RWPE2 (cell line): ENCODE measurements at regions not wholly inside any gene's neighbourhood (a gene's known extent, or its start where the extent isn't known, plus 50 kb on each side); places are given as distances from the start of the nearest gene placed in this dataset.
"Not testable (repeated sequence)": the region's sequence is repeated elsewhere in the genome, so short reads cannot be mapped to it uniquely, and the experiment has no call there.

Experiments used
- ATAC-seq: fragments of 200-7000 bp; cut with Tn5 transposase; 3 replicates; pipeline ENCODE4 v1.9.1; 2021; ENCODE audit warnings: low read depth
- DNase-seq: peaks from one replicate; pipeline ENCODE4 v3.0.0-alpha.2; 2020; ENCODE audit warnings: low spot score
- H3K27ac ChIP-seq: fragments of 450-650 bp; 2 replicates; pipeline ENCODE4 v1.5.1; 2017; ENCODE audit warnings: mild to moderate bottlenecking; ENCODE audit not compliant: poor library complexity, severe bottlenecking
- H3K27me3 ChIP-seq: fragments of 250-450 bp; sonication (Bioruptor Pico); 2 replicates; pipeline ENCODE4 v1.5.1; 2021; ENCODE audit warnings: mild to moderate bottlenecking, moderate library complexity; ENCODE audit not compliant: insufficient read depth, poor library complexity, severe bottlenecking
- H3K36me3 ChIP-seq: fragments of 250-450 bp; sonication (Bioruptor Pico); 2 replicates; pipeline ENCODE4 v1.5.1; 2020; ENCODE audit warnings: low read depth, mild to moderate bottlenecking, moderate library complexity
- H3K4me1 ChIP-seq: fragments of 250-450 bp; sonication (Bioruptor Pico); 2 replicates; pipeline ENCODE4 v1.5.1; 2021; ENCODE audit warnings: mild to moderate bottlenecking, moderate library complexity; ENCODE audit not compliant: insufficient read depth, poor library complexity, severe bottlenecking
- H3K4me3 ChIP-seq: fragments of 250-450 bp; sonication (Bioruptor Pico); 2 replicates; pipeline ENCODE4 v1.5.1; 2021; ENCODE audit warnings: mild to moderate bottlenecking, moderate library complexity; ENCODE audit not compliant: severe bottlenecking
- H3K9me3 ChIP-seq: fragments of 250-450 bp; sonication (Bioruptor Pico); 2 replicates; pipeline ENCODE4 v1.5.1; 2021; ENCODE audit warnings: mild to moderate bottlenecking, moderate library complexity; ENCODE audit not compliant: severe bottlenecking
- CTCF ChIP-seq: fragments of 450-650 bp; IDR thresholded peaks from one replicate; pipeline ENCODE4 v1.5.1; 2017; ENCODE audit warnings: mild to moderate bottlenecking, moderate library complexity; ENCODE audit not compliant: poor library complexity, severe bottlenecking

GRCh38 chr17:72460711-72461110 is 339.9 kb downstream of the SOX9 start:
- H3K9me3 ChIP-seq: peaks cover 3% of the 10 kb centered on the region
- no peak for TF ChIP-seq CTCF
- peak overlapping the region; percentile 98 for H3K27ac ChIP-seq
- no peaks in the 10 kb centered on the region for H3K27me3 ChIP-seq
- peaks cover 44% of the 10 kb centered on the region for H3K4me1 ChIP-seq
- DNase-seq: no peak
- no peak overlapping the region for H3K4me3 ChIP-seq
- ATAC-seq: no peak
- peaks cover 6% of the 10 kb centered on the region; the same call in 1 of the 2 replicates for H3K36me3 ChIP-seq

DNA sequence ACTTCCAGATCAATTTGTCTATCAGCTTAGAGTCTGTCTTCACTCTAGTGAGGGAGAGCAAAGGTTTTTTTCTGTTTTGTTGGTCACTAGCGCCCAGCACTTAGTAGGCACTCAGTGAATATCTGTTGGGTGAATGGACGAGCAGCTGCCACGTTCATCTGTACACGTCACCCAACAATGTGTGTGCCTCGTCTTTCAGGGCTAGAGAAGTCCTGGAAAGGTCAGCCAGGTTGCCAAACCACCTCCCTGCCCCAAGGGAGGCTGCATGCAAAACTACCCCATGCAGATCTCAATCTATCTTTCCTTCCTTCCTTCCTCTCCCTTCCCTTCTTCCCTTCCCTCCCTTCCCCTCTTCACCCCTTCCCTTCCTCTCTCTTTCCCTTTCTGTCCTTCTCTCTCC is 340.9 kb downstream of the SOX9 start:
- H3K36me3 ChIP-seq: peaks cover 6% of the 10 kb centered on the region; the same call in 1 of the 2 replicates
- DNase-seq (no peak), ATAC-seq (no peak)
- H3K27ac ChIP-seq: peak overlapping the region; percentile 98
- peaks cover 3% of the 10 kb centered on the region for H3K9me3 ChIP-seq
- H3K27me3 ChIP-seq: no peaks in the 10 kb centered on the region
- TF ChIP-seq CTCF: no peak
- peaks cover 44% of the 10 kb centered on the region for H3K4me1 ChIP-seq
- no peak overlapping the region for H3K4me3 ChIP-seq

- Histone ChIP-seq H3K27me3 (no peaks in the 10 kb centered on the region), H3K9me3 (peaks cover 3% of the 10 kb centered on the region), H3K27ac (peak overlapping the region; percentile 98), H3K4me1 (peaks cover 46% of the 10 kb centered on the region), H3K4me3 (no peak overlapping the region), H3K36me3 (peaks cover 6% of the 10 kb centered on the region; the same call in 1 of the 2 replicates)
- ATAC-seq (no peak), DNase-seq (no peak)
- TF ChIP-seq CTCF: no peak
Observed at GRCh38 chr17:72462407-72462806, 341.6 kb downstream of the SOX9 start.

DNA sequence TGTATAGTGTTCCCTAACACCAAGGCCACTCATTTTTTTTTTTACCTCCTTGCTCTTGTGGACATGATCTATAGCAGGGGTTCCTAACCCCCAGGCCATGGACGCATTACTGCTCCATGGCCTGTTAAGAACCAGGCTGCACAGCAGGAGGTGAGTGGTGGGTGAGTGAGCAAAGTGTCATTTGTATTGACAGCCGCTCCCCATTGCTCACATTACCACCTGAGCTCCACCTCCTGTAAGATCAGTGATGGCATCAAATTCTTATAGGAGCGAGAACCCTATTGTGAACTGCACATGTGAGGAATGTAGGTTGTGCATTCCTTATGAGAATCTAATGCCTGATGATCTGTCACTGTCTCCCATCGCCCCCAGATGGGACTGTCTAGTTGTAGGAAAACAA is 342.0 kb downstream of the SOX9 start:
- peaks cover 46% of the 10 kb centered on the region for H3K4me1 ChIP-seq
- TF ChIP-seq CTCF: no peak
- no peaks in the 10 kb centered on the region for H3K27me3 ChIP-seq
- no peak overlapping the region for H3K4me3 ChIP-seq
- DNase-seq: no peak
- H3K36me3 ChIP-seq: peaks cover 6% of the 10 kb centered on the region; the same call in 1 of the 2 replicates
- H3K9me3 ChIP-seq: peaks cover 3% of the 10 kb centered on the region
- peak overlapping the region; percentile 98 for H3K27ac ChIP-seq
- peak; percentile 10; the same call in 1 of the 3 replicates for ATAC-seq

GRCh38 chr17:72463287-72464102 is 342.7 kb downstream of the SOX9 start:
- peaks cover 3% of the 10 kb centered on the region for H3K9me3 ChIP-seq
- peak overlapping the region; percentile 98 for H3K27ac ChIP-seq
- H3K36me3 ChIP-seq: peaks cover 6% of the 10 kb centered on the region; the same call in 1 of the 2 replicates
- no peak overlapping the region for H3K4me3 ChIP-seq
- no peak for DNase-seq
- H3K27me3 ChIP-seq: no peaks in the 10 kb centered on the region
- ATAC-seq: no peak
- TF ChIP-seq CTCF: no peak
- H3K4me1 ChIP-seq: peaks cover 49% of the 10 kb centered on the region

DNA sequence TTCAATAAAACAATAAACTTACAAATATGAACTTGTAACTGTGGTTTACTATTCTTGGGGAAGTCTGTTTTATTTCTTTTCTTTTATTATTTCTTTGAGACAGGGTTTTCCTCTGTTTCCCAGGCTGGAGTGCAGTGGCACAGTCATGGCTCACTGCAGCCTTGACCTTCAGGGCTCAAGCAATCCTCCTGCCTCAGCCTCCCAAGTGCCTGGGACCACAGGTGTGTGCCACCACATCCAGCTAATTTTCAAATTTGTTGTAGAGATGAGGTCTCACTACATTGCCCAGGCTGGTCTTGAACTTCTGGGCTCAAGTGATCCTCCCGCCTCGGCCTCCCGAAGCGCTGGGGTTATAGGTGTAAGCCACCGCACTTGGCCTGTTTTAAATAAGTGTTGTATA is 343.4 kb downstream of the SOX9 start:
- Histone ChIP-seq H3K4me1 (peaks cover 53% of the 10 kb centered on the region), H3K27ac (peak overlapping the region; percentile 98)
- not testable (repeated sequence) for H3K36me3 ChIP-seq, H3K4me3 ChIP-seq, H3K9me3 ChIP-seq, H3K27me3 ChIP-seq, ATAC-seq, DNase-seq
